GM19468 (cell line): ENCODE measurements at regions not wholly inside any gene's neighbourhood (a gene's known extent, or its start where the extent isn't known, plus 50 kb on each side); places are given as distances from the start of the nearest gene placed in this dataset.
"Not testable (repeated sequence)": the region's sequence is repeated elsewhere in the genome, so short reads cannot be mapped to it uniquely, and the experiment has no call there.

Source experiments
- ATAC-seq: cut with Tn5 transposase; IDR thresholded peaks from one replicate; pipeline ENCODE4 v1.9.1; 2021; ENCODE audit warnings: mild to moderate bottlenecking, moderate library complexity, moderate number of reproducible peaks; ENCODE audit not compliant: unreplicated experiment; ENCODE audit errors: extremely low read depth

- ATAC-seq: no peak
Measured at GRCh38 chr6:6829872-6830685, 241.6 kb downstream of the LY86 start.

- ATAC-seq: not testable (repeated sequence)
Measured at GRCh38 chr6:6830686-6831063, 242.2 kb downstream of the LY86 start.

GRCh38 chr6:6832439-6832838, 243.9 kb downstream of the LY86 start:
- no peak for ATAC-seq

GRCh38 chr6:6834356-6835222, 246.1 kb downstream of the LY86 start:
- no peak for ATAC-seq

- ATAC-seq: no peak
Measured at GRCh38 chr6:6835223-6835503, 246.6 kb downstream of the LY86 start.

- no peak for ATAC-seq
Measured at GRCh38 chr6:6836609-6837406, 248.3 kb downstream of the LY86 start.

GRCh38 chr6:6837541-6838080, 249.1 kb downstream of the LY86 start:
- ATAC-seq: no peak

- ATAC-seq: no peak
Measured at GRCh38 chr6:6840831-6841291, 252.3 kb downstream of the LY86 start.

- ATAC-seq: no peak
Measured at GRCh38 chr6:6841571-6841970, 253.1 kb downstream of the LY86 start.

- ATAC-seq: no peak
Measured at GRCh38 chr6:6842291-6842690, 253.8 kb downstream of the LY86 start.

GRCh38 chr6:6843057-6843627, 254.6 kb downstream of the LY86 start:
- ATAC-seq: no peak

- no peak for ATAC-seq
Measured at GRCh38 chr6:6843777-6844176, 255.3 kb downstream of the LY86 start.

GRCh38 chr6:6844530-6844929, 256.0 kb downstream of the LY86 start:
- ATAC-seq: no peak

- no peak for ATAC-seq
Measured at GRCh38 chr6:6845603-6846002, 257.1 kb downstream of the LY86 start.

- no peak for ATAC-seq
Measured at GRCh38 chr6:6847591-6847990, 259.1 kb downstream of the LY86 start.

- ATAC-seq: no peak
Measured at GRCh38 chr6:6851059-6851948, 256.5 kb upstream of the RREB1 start.

GRCh38 chr6:6851949-6852261, 255.9 kb upstream of the RREB1 start:
- no peak for ATAC-seq

GRCh38 chr6:6856538-6857523, 250.9 kb upstream of the RREB1 start:
- peak; percentile 44 for ATAC-seq
